Omental fat pad (tissue), 3 donors: ENCODE measurements at regions not wholly inside any gene's neighbourhood (a gene's known extent, or its start where the extent isn't known, plus 50 kb on each side); places are given as distances from the start of the nearest gene placed in this dataset.

Experiments used
- ATAC-seq: fragments of 150-250 bp; one replicate; pipeline ENCODE4 v1.9.1; 2016; ENCODE audit warnings: mild to moderate bottlenecking, moderate library complexity; ENCODE audit not compliant: low FRiP score
- DNase-seq: peaks from one replicate; pipeline ENCODE4 v3.0.0-alpha.2; 2019; ENCODE audit warnings: low spot score
- TF ChIP-seq, protein P1 (sequence below), 3 donors: fragments of 450-650 bp; IDR thresholded peaks; one replicate each; pipeline ENCODE4 v1.5.1; 2016 to 2017; ENCODE audit warnings: antibody characterized with exemption in 3 of 3, mild to moderate bottlenecking in 3 of 3, moderate library complexity in 2 of 3

- ATAC-seq = no peak
- no peak for DNase-seq
- TF ChIP-seq, protein P1, sequence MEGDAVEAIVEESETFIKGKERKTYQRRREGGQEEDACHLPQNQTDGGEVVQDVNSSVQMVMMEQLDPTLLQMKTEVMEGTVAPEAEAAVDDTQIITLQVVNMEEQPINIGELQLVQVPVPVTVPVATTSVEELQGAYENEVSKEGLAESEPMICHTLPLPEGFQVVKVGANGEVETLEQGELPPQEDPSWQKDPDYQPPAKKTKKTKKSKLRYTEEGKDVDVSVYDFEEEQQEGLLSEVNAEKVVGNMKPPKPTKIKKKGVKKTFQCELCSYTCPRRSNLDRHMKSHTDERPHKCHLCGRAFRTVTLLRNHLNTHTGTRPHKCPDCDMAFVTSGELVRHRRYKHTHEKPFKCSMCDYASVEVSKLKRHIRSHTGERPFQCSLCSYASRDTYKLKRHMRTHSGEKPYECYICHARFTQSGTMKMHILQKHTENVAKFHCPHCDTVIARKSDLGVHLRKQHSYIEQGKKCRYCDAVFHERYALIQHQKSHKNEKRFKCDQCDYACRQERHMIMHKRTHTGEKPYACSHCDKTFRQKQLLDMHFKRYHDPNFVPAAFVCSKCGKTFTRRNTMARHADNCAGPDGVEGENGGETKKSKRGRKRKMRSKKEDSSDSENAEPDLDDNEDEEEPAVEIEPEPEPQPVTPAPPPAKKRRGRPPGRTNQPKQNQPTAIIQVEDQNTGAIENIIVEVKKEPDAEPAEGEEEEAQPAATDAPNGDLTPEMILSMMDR (IDR thresholded peaks at IDR 0.05) = no peak
Observed at GRCh38 chr13:73479856-73480255, 421.1 kb downstream of the KLF5 start.

GRCh38 chr13:73479351-73479750, 420.5 kb downstream of the KLF5 start:
- DNase-seq = no peak
- TF ChIP-seq, protein P1 (IDR thresholded peaks at IDR 0.05) = no peak
- no peak for ATAC-seq

DNA sequence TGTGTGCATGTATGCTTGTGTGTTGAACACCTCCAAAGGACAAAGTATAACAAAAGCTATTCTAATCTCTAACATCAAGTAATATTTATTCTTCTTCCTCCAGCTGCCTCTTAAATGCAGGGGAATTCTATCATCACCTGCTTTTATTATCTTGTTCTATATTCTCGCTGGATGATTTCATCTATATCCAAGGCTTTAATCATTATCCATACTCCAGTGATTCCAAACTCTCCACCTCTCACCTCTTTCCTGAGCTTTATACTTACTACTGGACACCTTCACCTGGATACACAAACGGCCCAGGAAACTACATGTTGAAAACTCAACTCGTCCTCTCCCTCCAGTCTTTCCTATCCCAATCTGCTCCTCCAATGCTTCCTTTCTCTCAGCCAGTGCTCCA, 418.6 kb downstream of the KLF5 start:
- DNase-seq = no peak

DNA sequence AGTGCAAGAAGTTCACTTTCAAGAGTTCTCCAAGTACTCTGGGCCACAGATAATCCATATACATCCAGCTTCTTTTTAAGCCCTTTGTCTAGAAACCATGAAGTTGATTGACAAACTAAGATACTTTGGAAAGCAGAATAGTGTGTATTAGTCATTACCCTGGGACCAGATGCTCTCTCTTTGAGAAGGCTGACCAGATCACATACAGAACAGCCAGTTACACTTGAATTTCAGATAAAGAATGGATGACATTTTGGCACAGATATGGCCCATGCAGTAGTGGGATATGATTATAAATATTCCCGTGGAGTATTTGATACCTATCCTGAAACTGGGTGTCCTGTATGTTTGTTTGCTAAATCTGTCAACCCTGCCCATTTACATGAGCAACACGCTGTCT, 414.2 kb downstream of the KLF5 start:
- TF ChIP-seq, protein P1 (IDR thresholded peaks at IDR 0.05) = no peak
- DNase-seq (no peak), ATAC-seq (no peak)

More for the DNA sequence above, 418.6 kb downstream of the KLF5 start:
- TF ChIP-seq, protein P1 (IDR thresholded peaks at IDR 0.05) = no peak
- ATAC-seq = no peak

GRCh38 chr13:73467125-73467524, 408.3 kb downstream of the KLF5 start:
- no peak for ATAC-seq
- TF ChIP-seq, protein P1 (IDR thresholded peaks at IDR 0.05) = no peak
- no peak for DNase-seq

DNA sequence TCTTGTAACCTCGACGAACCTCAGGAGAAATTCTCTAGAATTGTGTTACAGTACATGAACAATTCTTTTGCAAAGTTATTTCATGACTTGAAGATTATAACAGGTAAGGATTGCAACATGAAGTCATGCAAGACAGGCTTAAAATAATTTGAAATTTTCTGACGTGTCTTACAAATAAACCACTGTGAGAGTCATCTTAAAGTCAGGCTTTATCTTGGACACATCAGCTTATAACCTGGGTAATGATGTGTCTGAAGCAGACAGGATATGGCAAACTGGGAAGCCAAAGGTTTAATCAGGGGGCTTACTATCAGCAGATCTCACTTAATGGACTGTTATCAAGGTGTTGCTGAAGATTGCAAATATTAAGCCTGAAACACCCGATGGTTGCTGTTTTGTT, 407.8 kb downstream of the KLF5 start:
- DNase-seq (no peak), ATAC-seq (no peak)
- TF ChIP-seq, protein P1 (IDR thresholded peaks at IDR 0.05) = no peak

DNA sequence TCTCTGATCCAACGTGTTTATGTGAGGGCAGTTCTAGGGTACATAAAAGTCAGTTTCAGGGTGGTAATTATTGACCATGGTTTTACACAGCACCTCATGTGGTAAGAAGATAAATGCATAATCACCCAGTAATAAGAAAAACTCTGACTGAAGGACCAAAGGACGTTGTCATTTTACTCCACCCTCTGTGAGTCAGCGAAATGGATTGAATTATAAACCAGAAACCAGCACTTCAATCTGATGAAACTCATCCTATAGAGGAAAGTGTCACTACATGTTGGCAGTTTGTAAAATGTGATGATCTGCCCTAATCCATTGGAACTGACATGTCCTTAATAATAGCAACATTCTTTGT, 406.8 kb downstream of the KLF5 start:
- DNase-seq = no peak
- TF ChIP-seq, protein P1 (IDR thresholded peaks at IDR 0.05) = no peak
- ATAC-seq = no peak
